Trophoblast cell (in vitro differentiated cells and primary cell): ENCODE measurements at regions not wholly inside any gene's neighbourhood (a gene's known extent, or its start where the extent isn't known, plus 50 kb on each side); places are given as distances from the start of the nearest gene placed in this dataset.
A peak's percentile ranks its signal among the peaks of the same experiment; 100 is the strongest.

Experiments used
- DNase-seq, 2 donors: peaks; one replicate each; pipeline ENCODE4 v3.0.0-alpha.2; 2016
- H2AFZ ChIP-seq: 2 replicates; pipeline ENCODE4 v1.6.1; 2013; ENCODE audit warnings: low read length, moderate library complexity, mild to moderate bottlenecking; ENCODE audit not compliant: insufficient read depth, poor library complexity
- H2AK5ac ChIP-seq: 2 replicates; pipeline ENCODE4 v1.6.1; 2013; ENCODE audit warnings: mild to moderate bottlenecking, low read length
- H2BK120ac ChIP-seq: 2 replicates; pipeline ENCODE4 v1.6.1; 2013; ENCODE audit warnings: low read length, mild to moderate bottlenecking, moderate library complexity; ENCODE audit not compliant: insufficient read depth, poor library complexity
- H2BK12ac ChIP-seq: 2 replicates; pipeline ENCODE4 v1.6.1; 2013; ENCODE audit warnings: mild to moderate bottlenecking, low read length, moderate library complexity
- H2BK5ac ChIP-seq: 2 replicates; pipeline ENCODE4 v1.6.1; 2013; ENCODE audit warnings: low read length, low read depth, moderate library complexity, mild to moderate bottlenecking; ENCODE audit not compliant: poor library complexity
- H3K14ac ChIP-seq: 2 replicates; pipeline ENCODE4 v1.6.1; 2013; ENCODE audit warnings: mild to moderate bottlenecking, low read length
- H3K18ac ChIP-seq: 2 replicates; pipeline ENCODE4 v1.6.1; 2013; ENCODE audit warnings: mild to moderate bottlenecking, low read length
- H3K23ac ChIP-seq: 2 replicates; pipeline ENCODE4 v1.6.1; 2013; ENCODE audit warnings: low read length
- H3K27ac ChIP-seq: 2 replicates; pipeline ENCODE4 v1.5.1; 2013; ENCODE audit warnings: low read depth, mild to moderate bottlenecking, inconsistent platforms, low read length, moderate library complexity
- H3K27me3 ChIP-seq: 2 replicates; pipeline ENCODE4 v1.6.1; 2013; ENCODE audit warnings: inconsistent platforms, mild to moderate bottlenecking, low read length, moderate library complexity; ENCODE audit not compliant: insufficient read depth
- H3K36me3 ChIP-seq, 2 experiments: 1 replicate in 1 of 2; 2 replicates in 1 of 2; pipeline ENCODE4 v1.6.1; 2013; ENCODE audit warnings: low read length in 2 of 2, mild to moderate bottlenecking in 2 of 2, moderate library complexity in 1 of 2; ENCODE audit not compliant: insufficient read depth in 2 of 2, control insufficient read depth in 1 of 2
- H3K4ac ChIP-seq: 2 replicates; pipeline ENCODE4 v1.6.1; 2013; ENCODE audit warnings: low read depth, mild to moderate bottlenecking, low read length, moderate library complexity
- H3K4me1 ChIP-seq, 2 experiments: 1 replicate in 1 of 2; 2 replicates in 1 of 2; pipeline ENCODE4 v1.6.1; 2013; ENCODE audit warnings: low read length in 2 of 2, mild to moderate bottlenecking in 2 of 2, moderate library complexity in 1 of 2; ENCODE audit not compliant: insufficient read depth in 2 of 2, control insufficient read depth in 1 of 2
- H3K4me2 ChIP-seq: 2 replicates; pipeline ENCODE4 v1.6.1; 2013; ENCODE audit warnings: inconsistent platforms, mild to moderate bottlenecking, low read length, moderate library complexity
- H3K4me3 ChIP-seq: 2 replicates; pipeline ENCODE4 v1.5.1; 2013; ENCODE audit warnings: mild to moderate bottlenecking, low read depth, low read length, inconsistent platforms
- H3K79me1 ChIP-seq: one replicate; pipeline ENCODE4 v1.6.1; 2013; ENCODE audit warnings: low read length
- H3K79me2 ChIP-seq: 2 replicates; pipeline ENCODE4 v1.6.1; 2013; ENCODE audit warnings: low read length, mild to moderate bottlenecking; ENCODE audit not compliant: control insufficient read depth, insufficient read depth, poor library complexity
- H3K9ac ChIP-seq: 2 replicates; pipeline ENCODE4 v1.6.1; 2013; ENCODE audit warnings: mild to moderate bottlenecking, low read length
- H3K9me3 ChIP-seq: 2 replicates; pipeline ENCODE4 v1.6.1; 2013; ENCODE audit warnings: low read depth, mild to moderate bottlenecking, control low read depth, inconsistent platforms, low read length; ENCODE audit not compliant: insufficient read depth
- H4K12ac ChIP-seq: 2 replicates; pipeline ENCODE4 v1.6.1; 2013; ENCODE audit warnings: low read depth, mild to moderate bottlenecking, low read length, moderate library complexity
- H4K8ac ChIP-seq: 2 replicates; pipeline ENCODE4 v1.6.1; 2013; ENCODE audit warnings: low read depth, mild to moderate bottlenecking, low read length, moderate library complexity
- H4K91ac ChIP-seq: one replicate; pipeline ENCODE4 v1.6.1; 2013; ENCODE audit warnings: low read depth, mild to moderate bottlenecking, low read length, moderate library complexity
- WGBS: extraction: QIAGEN DNeasy Blood & Tissue Kit; methylation state at CpG from one replicate; pipeline ENCODE4 v1.1.7; 2013; ENCODE audit warnings: missing lambda C conversion rate; ENCODE audit not compliant: insufficient read length, insufficient coverage; ENCODE audit errors: extremely low coverage; 5-methylcytosine and 5-hydroxymethylcytosine counted together

GRCh38 chr4:11743236-11743635 lies 314.5 kb upstream of the HS3ST1 start:
- WGBS, result no CpG with 5 or more reads among the region's 1 CpG
- Histone ChIP-seq H2AFZ (no peak overlapping the region), H3K36me3 (no peaks in the 10 kb centered on the region)

GRCh38 chr4:11741190-11741652 lies 312.5 kb upstream of the HS3ST1 start:
- Histone ChIP-seq H3K18ac (no peak overlapping the region), H4K91ac (no peak overlapping the region), H4K8ac (no peak overlapping the region), H3K4me3 (no peak overlapping the region), H4K12ac (no peak overlapping the region), H3K9me3 (no peaks in the 10 kb centered on the region), H2BK5ac (no peak overlapping the region), H3K4me2 (no peak overlapping the region), H3K14ac (no peak overlapping the region), H2AFZ (no peak overlapping the region), H3K4ac (no peak overlapping the region), H3K23ac (no peak overlapping the region), H3K27me3 (no peaks in the 10 kb centered on the region), H2AK5ac (no peak overlapping the region), H3K79me1 (peaks cover 2% of the 10 kb centered on the region), H3K9ac (no peak overlapping the region), H3K36me3 (no peaks in the 10 kb centered on the region), H3K27ac (no peak overlapping the region), H3K79me2 (no peaks in the 10 kb centered on the region), H3K4me1 (peaks cover 2 to 4% of the 10 kb centered on the region in 2 experiments), H2BK120ac (no peak overlapping the region), H2BK12ac (peak overlapping the region; percentile 79)
- DNase-seq, result peak; percentile 3 to 72
- WGBS, result no CpG with 5 or more reads among the region's 1 CpG

More at GRCh38 chr4:11743236-11743635, 314.5 kb upstream of the HS3ST1 start:
- Histone ChIP-seq H3K14ac (no peak overlapping the region), H2BK5ac (no peak overlapping the region), H3K23ac (no peak overlapping the region), H4K8ac (no peak overlapping the region), H3K79me1 (peaks cover 2% of the 10 kb centered on the region), H3K27me3 (no peaks in the 10 kb centered on the region), H3K4me1 (peaks cover 2 to 4% of the 10 kb centered on the region in 2 experiments), H4K91ac (no peak overlapping the region), H2BK12ac (no peak overlapping the region), H3K27ac (no peak overlapping the region), H3K9ac (no peak overlapping the region), H3K4me3 (no peak overlapping the region), H3K18ac (no peak overlapping the region), H3K4ac (no peak overlapping the region), H2AK5ac (no peak overlapping the region), H4K12ac (no peak overlapping the region), H2BK120ac (no peak overlapping the region), H3K9me3 (no peaks in the 10 kb centered on the region), H3K4me2 (no peak overlapping the region), H3K79me2 (no peaks in the 10 kb centered on the region)
- no peak for DNase-seq

GRCh38 chr4:11739992-11740391 lies 311.3 kb upstream of the HS3ST1 start:
- no CpG with 5 or more reads among the region's 1 CpG for WGBS
- Histone ChIP-seq H2AFZ (no peak overlapping the region), H3K79me2 (no peaks in the 10 kb centered on the region), H4K91ac (no peak overlapping the region), H2BK120ac (no peak overlapping the region), H3K4me3 (no peak overlapping the region), H3K27ac (no peak overlapping the region), H3K4ac (no peak overlapping the region), H3K9me3 (no peaks in the 10 kb centered on the region), H2BK5ac (no peak overlapping the region), H3K79me1 (peaks cover 2% of the 10 kb centered on the region), H3K4me1 (peaks cover 2 to 4% of the 10 kb centered on the region in 2 experiments), H2AK5ac (no peak overlapping the region), H4K12ac (no peak overlapping the region), H3K14ac (no peak overlapping the region), H4K8ac (no peak overlapping the region), H3K23ac (no peak overlapping the region), H3K36me3 (no peaks in the 10 kb centered on the region), H3K27me3 (no peaks in the 10 kb centered on the region), H3K18ac (no peak overlapping the region), H2BK12ac (no peak overlapping the region), H3K4me2 (no peak overlapping the region), H3K9ac (no peak overlapping the region)
- no peak for DNase-seq

GRCh38 chr4:11736978-11737377 lies 308.3 kb upstream of the HS3ST1 start:
- Histone ChIP-seq H3K79me2 (no peaks in the 10 kb centered on the region), H3K9ac (no peak overlapping the region), H4K12ac (no peak overlapping the region), H3K36me3 (no peaks in the 10 kb centered on the region), H3K18ac (no peak overlapping the region), H3K4me3 (no peak overlapping the region), H4K91ac (no peak overlapping the region), H3K9me3 (no peaks in the 10 kb centered on the region), H2BK5ac (no peak overlapping the region), H3K14ac (no peak overlapping the region), H4K8ac (no peak overlapping the region), H3K23ac (no peak overlapping the region), H3K4ac (no peak overlapping the region), H2AFZ (no peak overlapping the region), H2BK12ac (no peak overlapping the region), H2AK5ac (no peak overlapping the region), H2BK120ac (no peak overlapping the region), H3K79me1 (peaks cover 2% of the 10 kb centered on the region), H3K27me3 (no peaks in the 10 kb centered on the region), H3K4me1 (peaks cover 2 to 4% of the 10 kb centered on the region in 2 experiments), H3K27ac (no peak overlapping the region), H3K4me2 (no peak overlapping the region)
- WGBS, result no CpG with 5 or more reads among the region's 2 CpGs
- no peak for DNase-seq
